NCI-H2029 (cell line): ENCODE measurements at regions not wholly inside any gene's neighbourhood (a gene's known extent, or its start where the extent isn't known, plus 50 kb on each side); places are given as distances from the start of the nearest gene placed in this dataset.

Experiments used
- DNase-seq: peaks from one replicate; lab custom pipeline; 2025; lab: John Stamatoyannopoulos, UW

- no peak for DNase-seq
These were observed 127.0 kb downstream of the PRELID2 start for GRCh38 chr5:145708169-145708568.

- DNase-seq = no peak
These were observed 130.4 kb downstream of the PRELID2 start for GRCh38 chr5:145704724-145705123.

GRCh38 chr5:145703856-145704255 lies 131.3 kb downstream of the PRELID2 start:
- DNase-seq = no peak

GRCh38 chr5:145701404-145701803 lies 133.7 kb downstream of the PRELID2 start:
- DNase-seq = no peak

- no peak for DNase-seq
These were observed 135.3 kb downstream of the PRELID2 start for GRCh38 chr5:145699846-145700245.

- DNase-seq = no peak
These were observed 137.7 kb downstream of the PRELID2 start for GRCh38 chr5:145697251-145697990.

GRCh38 chr5:145689235-145689634 lies 145.9 kb downstream of the PRELID2 start:
- DNase-seq = no peak

- no peak for DNase-seq
These were observed 147.2 kb downstream of the PRELID2 start for GRCh38 chr5:145687943-145688342.

GRCh38 chr5:145685417-145685816 lies 149.7 kb downstream of the PRELID2 start:
- no peak for DNase-seq

- DNase-seq = no peak
These were observed 151.7 kb downstream of the PRELID2 start for GRCh38 chr5:145683431-145683830.

GRCh38 chr5:145682197-145682899 lies 152.8 kb downstream of the PRELID2 start:
- DNase-seq = no peak

GRCh38 chr5:145681686-145682085 lies 153.5 kb downstream of the PRELID2 start:
- DNase-seq = peak; percentile 87

- DNase-seq = no peak
These were observed 153.9 kb downstream of the PRELID2 start for GRCh38 chr5:145681216-145681615.

GRCh38 chr5:145680767-145681166 lies 154.4 kb downstream of the PRELID2 start:
- no peak for DNase-seq

GRCh38 chr5:145680169-145680568 lies 155.0 kb downstream of the PRELID2 start:
- DNase-seq = no peak

- DNase-seq = no peak
These were observed 156.9 kb downstream of the PRELID2 start for GRCh38 chr5:145678255-145678654.

- no peak for DNase-seq
These were observed 161.4 kb downstream of the PRELID2 start for GRCh38 chr5:145673786-145674185.

- no peak for DNase-seq
These were observed 166.4 kb downstream of the PRELID2 start for GRCh38 chr5:145668714-145669113.

- no peak for DNase-seq
These were observed 167.4 kb downstream of the PRELID2 start for GRCh38 chr5:145667742-145668141.

GRCh38 chr5:145666591-145666990 lies 168.6 kb downstream of the PRELID2 start:
- DNase-seq = no peak

GRCh38 chr5:145661737-145662485 lies 173.2 kb downstream of the PRELID2 start:
- DNase-seq = no peak

GRCh38 chr5:145660897-145661640 lies 174.1 kb downstream of the PRELID2 start:
- no peak for DNase-seq
